ENCODE measurements at regions not wholly inside any gene's neighbourhood (a gene's known extent, or its start where the extent isn't known, plus 50 kb on each side); places are given as distances from the start of the nearest gene placed in this dataset.

- TF ChIP-seq NR2C1 (IDR thresholded peaks at IDR 0.05) (no peak), NR2C1 (tag; IDR thresholded peaks at IDR 0.05) (no peak), CGGBP1 (CRISPR knock-in tag; IDR thresholded peaks at IDR 0.05) (no peak), SRSF9 (IDR thresholded peaks at IDR 0.05; ENCODE audit: borderline replicate concordance, low read depth, low read length) (no peak), PCBP1 (IDR thresholded peaks at IDR 0.05; ENCODE audit: low read depth, low read length, poor library complexity, severe bottlenecking) (no peak), ZNF3 (CRISPR knock-in tag; IDR thresholded peaks at IDR 0.05) (no peak), ZC3H11A (IDR thresholded peaks at IDR 0.05; ENCODE audit: low read depth, low read length) (no peak), NFIC (IDR thresholded peaks at IDR 0.05) (no peak), FOXJ3 (CRISPR knock-in tag; IDR thresholded peaks at IDR 0.05) (no peak), RFX7 (CRISPR knock-in tag; IDR thresholded peaks at IDR 0.05) (no peak), EGR1 (conservative IDR thresholded peaks at IDR 0.05) (no peak), BRD9 (IDR thresholded peaks at IDR 0.05; ENCODE audit: low read depth, partially characterized antibody) (no peak), FOXA3 (CRISPR knock-in tag; conservative IDR thresholded peaks at IDR 0.05 in 1 of 2, IDR thresholded peaks at IDR 0.05 in 1 of 2) (no peak), MAX (CRISPR knock-in tag; IDR thresholded peaks at IDR 0.05) (no peak)
These were observed 88.6 kb downstream of the MPP7 start (continued) for GRCh38 chr10:28214219-28214618.

- no peak overlapping the region for H3K4me2 ChIP-seq (ENCODE audit: insufficient read depth, low read length)
- no TSS peak for BruUV-seq (replicated peaks)
- no peak for TF ChIP-seq PATZ1 (CRISPR knock-in tag; IDR thresholded peaks at IDR 0.05; ENCODE audit: borderline replicate concordance)
- no peak for TF ChIP-seq ZNF239 (CRISPR knock-in tag; IDR thresholded peaks at IDR 0.05)
- no peak for TF ChIP-seq NEUROD1 (IDR thresholded peaks at IDR 0.05; ENCODE audit: borderline replicate concordance, low read depth, low read length, partially characterized antibody)
- TF ChIP-seq RAD21 (CRISPR knock-in tag; conservative IDR thresholded peaks at IDR 0.05 in 1 of 2, IDR thresholded peaks at IDR 0.05 in 1 of 2) = no peak
- TF ChIP-seq CREM (IDR thresholded peaks at IDR 0.05; ENCODE audit: low read depth) = no peak
- TF ChIP-seq ZNF263 (CRISPR knock-in tag; IDR thresholded peaks at IDR 0.05; ENCODE audit: borderline replicate concordance) = no peak
- TF ChIP-seq KDM1A (IDR thresholded peaks at IDR 0.05) = no peak
- TF ChIP-seq PHTF2 (CRISPR knock-in tag; IDR thresholded peaks at IDR 0.05) = no peak
These were observed 91.1 kb downstream of the MPP7 start for GRCh38 chr10:28211759-28212158.

More at GRCh38 chr10:28211759-28212158, 91.1 kb downstream of the MPP7 start:
- Histone ChIP-seq H3K9me1 (ENCODE audit: control insufficient read depth, insufficient read depth, low read length) (no peaks in the 10 kb centered on the region), H4K20me1 (replicated peaks; ENCODE audit: control insufficient read depth, insufficient read depth, low read length) (no peaks in the 10 kb centered on the region), H3K27me3 (ENCODE audit: control insufficient read depth in 2 of 2, insufficient read depth in 2 of 2, low read length in 2 of 2) (no peaks in the 10 kb centered on the region), H3K36me3 (ENCODE audit: control insufficient read depth, insufficient read depth, low read length) (no peaks in the 10 kb centered on the region), H3K4me1 (replicated peaks in 1 of 2; ENCODE audit: control insufficient read depth in 2 of 2, insufficient read depth in 2 of 2, low read length in 2 of 2) (no peaks in the 10 kb centered on the region), H3K9me3 (replicated peaks; ENCODE audit: control insufficient read depth, insufficient read depth, low read depth, low read length) (no peaks in the 10 kb centered on the region), H3K27ac (ENCODE audit: extremely low read depth, low read depth, low read length) (no peak overlapping the region), H3K9ac (ENCODE audit: insufficient read depth in 1 of 2, low read depth in 2 of 2, low read length in 2 of 2) (no peak overlapping the region), H3K79me2 (ENCODE audit: control insufficient read depth, insufficient read depth, low read length) (no peaks in the 10 kb centered on the region), H3K4me3 (no peak overlapping the region), H2AFZ (ENCODE audit: low read depth, low read length) (no peak overlapping the region)
- FAIRE-seq (no peak), ATAC-seq (no peak), DNase-seq (ENCODE audit: extremely low read depth in 1 of 4, low spot score in 3 of 4) (no peak)
- WGBS (ENCODE audit: insufficient coverage, low coverage, missing lambda C conversion rate) = 3% methylated on average over 5 of the region's 5 CpGs
- POLR2A ChIA-PET = no interaction called here
- in situ Hi-C loops (cut with MboI) (no loop called here), intact Hi-C loops (cut with micrococcal nuclease) (no loop called here)
- CTCF ChIA-PET (ENCODE audit: low intra/inter-chr PET ratio) = no interaction called here
